Stimulated activated CD4-positive, alpha-beta T cell treated with anti-CD3 and anti-CD28 coated beads, Interleukin-2, amount 100 ng/mL, for 48 hours (primary cell): ENCODE measurements at regions not wholly inside any gene's neighbourhood (a gene's known extent, or its start where the extent isn't known, plus 50 kb on each side); places are given as distances from the start of the nearest gene placed in this dataset.
"Not testable (repeated sequence)": the region's sequence is repeated elsewhere in the genome, so short reads cannot be mapped to it uniquely, and the experiment has no call there.

ENCODE experiments used
- DNase-seq, 2 donors: peaks; one replicate each; pipeline ENCODE4 v3.0.0-alpha.2; 2020

DNA sequence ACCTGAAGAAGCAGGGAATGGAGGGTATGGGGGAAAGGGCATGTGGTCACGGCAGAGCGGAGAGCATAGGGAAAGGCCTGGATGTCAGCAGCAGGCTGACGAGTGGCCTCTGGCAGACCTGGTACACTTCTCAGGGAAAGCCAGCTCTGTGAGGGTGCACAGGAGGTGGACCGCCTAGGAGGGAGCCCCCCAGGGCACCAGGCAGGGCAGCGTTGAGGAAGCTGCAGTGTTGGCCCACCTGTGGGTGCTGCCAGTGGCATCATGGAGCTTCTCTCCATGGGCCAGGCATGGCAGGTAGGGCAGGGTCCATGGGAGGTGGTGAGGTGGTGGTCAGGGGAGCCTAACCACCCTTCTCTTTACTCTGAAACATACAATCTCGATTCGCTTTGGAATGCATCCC is 143.0 kb upstream of the PITX1 start:
- DNase-seq, result no peak

DNA sequence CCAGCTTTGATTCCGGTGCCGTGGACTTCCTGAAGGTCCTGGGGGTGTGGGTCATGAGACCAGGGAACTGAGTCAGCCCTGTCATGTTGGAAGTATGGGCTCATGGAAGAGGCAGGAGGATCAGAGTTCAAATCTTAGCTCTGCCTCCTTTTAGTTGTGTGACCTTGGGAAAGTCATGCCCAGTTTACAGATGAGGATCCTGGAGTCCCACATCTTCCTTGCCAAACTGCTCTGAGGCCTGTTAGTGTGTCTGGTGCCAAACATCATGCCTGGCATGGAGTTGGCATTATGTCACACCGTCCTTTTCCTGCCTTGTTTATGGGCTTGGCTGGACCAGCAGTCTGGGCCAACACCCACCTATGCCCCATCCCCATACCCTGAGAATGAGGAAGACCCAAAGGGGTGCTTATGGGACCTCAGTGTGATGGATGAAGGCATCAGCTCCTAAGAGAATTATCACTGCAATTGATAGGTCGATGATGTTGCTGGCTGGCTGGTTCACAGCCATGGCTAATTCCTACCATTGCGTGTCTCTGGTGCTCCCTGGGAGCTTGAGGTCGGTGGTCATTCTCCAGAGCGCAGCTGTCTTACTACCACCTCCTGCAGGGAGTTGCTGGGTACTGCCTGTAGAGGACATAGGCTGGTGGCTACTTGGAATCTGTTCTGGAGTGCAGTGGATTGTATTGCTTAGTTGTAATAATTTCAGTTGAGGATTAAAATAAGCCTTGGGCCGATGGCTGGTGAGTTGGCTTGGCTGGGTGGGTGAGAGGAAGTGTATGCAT is 140.5 kb upstream of the PITX1 start:
- DNase-seq, result no peak

- no peak for DNase-seq
These were observed 139.7 kb upstream of the PITX1 start for GRCh38 chr5:135173662-135174290.

DNA sequence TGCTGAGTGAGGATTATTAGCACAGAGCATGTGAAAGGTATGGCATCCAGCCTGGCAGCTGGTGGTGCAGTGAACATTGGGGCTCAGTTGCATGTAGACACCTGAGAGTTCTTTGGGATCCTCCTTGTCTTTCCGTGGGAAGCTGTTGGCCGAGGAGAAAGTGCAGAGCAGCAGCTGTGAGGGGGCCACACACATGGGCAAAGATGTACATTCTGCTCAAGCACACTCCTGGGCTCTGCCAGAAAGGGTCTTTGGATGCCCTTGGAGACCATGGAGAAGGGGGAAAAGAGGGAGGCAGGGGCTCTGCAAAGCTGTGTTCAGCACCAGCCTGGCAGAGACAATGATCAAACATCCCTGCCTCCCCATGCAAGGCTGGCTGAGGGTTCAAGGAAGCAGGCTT is 138.7 kb upstream of the PITX1 start:
- DNase-seq, result no peak

DNA sequence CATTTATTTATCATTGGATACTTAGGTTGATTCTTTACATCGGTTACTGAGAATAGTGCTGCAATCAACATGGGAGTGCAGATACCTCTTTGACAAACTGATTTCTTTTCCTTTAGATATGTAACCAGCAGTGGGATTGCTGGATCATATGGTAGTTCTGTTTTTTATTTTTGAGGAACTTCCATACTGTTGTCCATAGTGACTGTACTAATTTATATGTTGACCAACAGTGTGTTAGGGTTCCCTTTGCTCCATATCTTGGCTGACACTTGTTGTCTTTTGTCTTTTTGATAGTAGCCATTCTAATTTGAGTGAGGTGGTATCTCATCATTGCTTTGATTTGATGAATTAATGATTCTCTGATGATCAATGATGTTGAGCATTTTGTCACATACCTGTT is 137.3 kb upstream of the PITX1 start:
- no peak for DNase-seq

GRCh38 chr5:135170500-135170899 is 136.5 kb upstream of the PITX1 start:
- no peak for DNase-seq

DNA sequence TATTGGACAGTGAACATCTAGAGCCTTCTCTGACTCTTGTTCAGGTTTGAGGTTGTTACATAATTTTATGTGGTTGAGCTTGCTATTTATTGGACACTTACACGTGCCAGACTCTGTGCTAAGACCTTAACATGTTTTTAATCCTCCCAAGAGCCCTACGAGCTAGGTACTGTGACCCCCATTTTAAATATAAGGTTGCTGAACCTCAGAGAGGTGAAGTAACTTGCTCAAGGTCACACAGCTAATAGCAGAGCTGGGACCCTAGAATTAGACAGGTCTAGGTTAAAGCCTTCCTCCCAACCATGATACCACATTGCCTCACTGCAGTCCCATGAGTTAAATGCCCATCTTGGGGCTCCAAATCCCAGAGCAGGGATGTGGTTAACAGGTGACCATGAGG is 135.7 kb upstream of the PITX1 start:
- DNase-seq, result no peak

DNA sequence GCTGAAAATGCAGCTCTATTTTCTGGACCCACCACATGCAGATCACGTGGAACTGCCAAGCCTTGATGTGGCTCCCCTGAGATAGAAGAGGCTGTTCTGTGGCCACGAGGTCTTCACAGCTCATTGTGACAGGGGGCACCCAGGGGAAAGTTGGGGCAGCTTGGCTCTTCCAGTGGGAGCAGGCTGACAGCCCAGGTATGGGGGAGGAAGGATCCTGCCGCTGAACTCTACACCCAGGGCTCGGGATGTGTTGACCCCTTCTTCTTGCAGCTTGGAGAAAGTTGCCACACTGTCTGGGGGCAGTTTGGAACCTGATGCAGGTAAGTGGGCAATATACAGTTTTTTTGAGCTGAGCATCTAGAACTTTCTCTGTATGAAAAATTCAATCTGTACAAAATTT is 133.6 kb upstream of the PITX1 start:
- DNase-seq, result no peak

GRCh38 chr5:135164873-135165614 is 131.0 kb upstream of the PITX1 start:
- DNase-seq, result not testable (repeated sequence)

DNA sequence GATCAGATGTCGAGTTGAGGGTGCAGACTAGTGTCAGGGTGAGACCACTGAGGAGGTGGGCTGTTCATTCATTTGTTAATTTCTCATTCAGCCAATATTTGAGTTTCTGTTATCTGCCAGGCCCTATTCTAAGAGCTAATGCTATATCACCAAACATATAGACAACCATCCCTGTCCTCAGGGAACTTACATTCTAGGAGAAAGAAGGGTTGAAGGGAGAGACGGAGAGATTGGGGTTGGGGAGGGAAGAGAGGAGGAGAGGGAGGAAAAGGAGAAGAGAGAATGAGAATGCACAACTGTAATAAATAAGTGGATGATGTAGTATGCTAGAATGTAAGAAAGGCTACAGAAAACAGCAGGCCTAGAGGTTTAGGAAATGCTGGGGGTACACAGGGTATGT is 129.9 kb upstream of the PITX1 start:
- DNase-seq, result no peak

DNA sequence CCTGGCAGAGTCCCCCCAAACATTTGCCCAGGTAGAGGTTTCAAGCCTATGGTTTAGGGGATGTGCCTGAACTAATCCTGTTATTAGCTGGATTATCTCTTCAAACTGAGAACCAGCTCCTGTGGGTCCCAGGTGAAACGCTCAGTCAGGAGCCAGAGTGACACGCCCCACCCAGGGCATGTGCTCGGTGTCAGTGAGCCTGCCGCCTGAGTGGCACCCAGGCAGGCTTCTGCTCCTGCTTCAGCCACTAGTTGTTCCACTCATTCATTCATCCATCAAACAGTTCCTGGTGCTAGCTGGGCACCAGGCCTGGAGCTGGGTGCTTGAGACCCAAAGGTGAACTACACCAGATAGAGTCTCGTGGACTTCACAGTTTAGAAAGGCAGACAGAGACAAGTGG is 129.4 kb upstream of the PITX1 start:
- no peak for DNase-seq

DNA sequence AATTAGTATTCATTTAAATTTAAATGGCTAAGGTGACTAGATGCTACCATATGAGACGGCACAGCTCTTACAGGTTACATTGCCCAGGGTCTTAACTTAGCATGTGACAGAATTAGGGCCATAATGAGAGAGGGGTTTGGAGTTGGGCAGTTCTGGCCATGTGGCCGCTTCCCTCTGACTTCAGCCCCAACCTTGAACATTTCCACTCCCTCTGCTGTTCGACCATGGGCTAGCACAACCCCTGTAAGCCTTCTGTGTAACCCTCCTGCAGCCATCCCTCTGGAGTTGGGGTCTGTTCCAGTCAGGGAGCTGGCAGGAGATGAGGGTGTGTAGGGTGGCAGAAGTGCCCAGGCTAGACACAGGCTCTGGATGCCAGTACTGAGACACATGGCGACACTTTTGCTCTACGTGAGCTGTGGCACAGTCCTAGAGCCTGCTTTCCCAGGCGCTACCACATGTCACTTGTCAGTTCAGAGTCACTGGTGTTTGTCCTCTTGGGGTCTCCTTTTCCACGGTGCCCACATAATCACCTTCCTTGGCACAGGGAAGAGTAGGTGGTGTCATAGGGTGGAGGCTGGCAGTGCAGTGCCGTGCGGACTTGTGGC is 128.7 kb upstream of the PITX1 start:
- DNase-seq, result no peak

GRCh38 chr5:135161221-135161620 is 127.2 kb upstream of the PITX1 start:
- no peak for DNase-seq

DNA sequence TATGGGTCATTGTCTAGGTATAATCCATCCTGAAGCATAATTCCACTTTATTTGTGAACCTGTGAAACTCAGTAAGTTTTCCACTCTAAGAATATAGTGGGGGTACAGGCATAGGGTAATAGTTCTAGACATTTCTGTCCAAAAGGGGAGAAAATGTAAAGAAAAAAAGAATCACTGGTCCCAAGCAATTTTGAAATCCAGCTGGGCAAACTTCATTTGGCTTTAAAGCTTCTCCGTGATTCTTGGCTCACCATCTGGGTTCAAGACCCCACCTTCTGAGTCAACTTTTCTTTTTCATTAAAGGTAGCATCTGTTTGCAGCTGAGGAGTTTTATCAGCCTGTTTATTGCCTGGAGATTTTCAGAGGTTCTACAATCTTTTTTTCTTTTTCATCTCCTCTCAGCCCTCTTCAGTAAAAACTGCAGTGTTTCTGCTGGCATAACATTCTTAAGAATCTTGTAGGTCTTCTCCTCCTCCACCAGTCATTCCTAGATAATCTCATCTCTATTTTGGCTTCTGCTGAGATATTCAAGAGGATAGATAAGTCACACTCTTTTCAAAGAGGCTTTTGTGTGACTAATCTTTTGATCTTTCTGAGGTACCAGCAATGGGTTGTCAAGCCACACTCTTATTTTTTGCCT is 126.1 kb upstream of the PITX1 start:
- DNase-seq, result no peak

DNA sequence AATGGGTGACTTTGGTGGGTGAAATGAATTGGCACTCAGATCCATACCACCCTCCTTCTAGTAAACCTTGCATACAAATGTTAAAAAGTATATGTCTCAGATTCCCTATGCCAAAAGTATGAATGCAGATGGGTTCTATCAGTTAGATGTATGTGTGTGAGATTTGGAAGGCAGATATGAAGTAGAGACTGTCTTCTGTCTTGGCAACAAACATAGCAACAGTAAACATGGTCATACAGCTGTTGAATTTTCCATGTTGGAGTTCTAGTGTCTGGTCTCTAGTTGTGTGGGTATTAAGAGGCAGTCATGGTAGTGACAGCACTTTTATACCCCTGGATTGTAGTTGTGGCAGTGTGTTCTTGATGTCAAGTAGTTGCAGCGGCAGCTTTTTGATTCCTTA is 125.6 kb upstream of the PITX1 start:
- DNase-seq, result no peak

GRCh38 chr5:135158982-135159381 is 125.0 kb upstream of the PITX1 start:
- DNase-seq, result no peak

DNA sequence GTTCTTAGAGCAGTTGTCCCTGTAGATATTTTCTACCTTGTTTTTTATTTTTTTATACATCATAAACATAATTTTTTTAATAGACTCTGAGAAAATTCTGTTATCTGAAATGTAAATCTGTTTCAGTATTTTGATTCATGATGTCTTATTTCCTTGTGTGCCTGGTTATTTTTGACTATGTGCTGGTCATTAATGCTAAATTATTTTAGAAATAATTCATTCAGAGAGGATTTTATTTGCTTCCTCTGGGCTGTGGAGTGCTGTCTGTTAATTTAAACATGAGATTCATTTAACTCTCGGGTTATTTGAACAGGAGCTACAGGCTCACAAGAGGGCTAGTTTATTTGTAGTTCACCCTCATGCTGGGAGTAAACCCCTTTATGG is 124.3 kb upstream of the PITX1 start:
- no peak for DNase-seq

- DNase-seq, result no peak
These were observed 123.6 kb upstream of the PITX1 start for GRCh38 chr5:135157421-135158313.

- DNase-seq, result no peak
These were observed 122.8 kb upstream of the PITX1 start for GRCh38 chr5:135156715-135157404.

- DNase-seq, result no peak
These were observed 122.3 kb upstream of the PITX1 start for GRCh38 chr5:135156337-135156714.

- no peak for DNase-seq
These were observed 121.7 kb upstream of the PITX1 start for GRCh38 chr5:135155616-135156214.
